Fibroblast of skin of scalp (primary cell): ENCODE measurements at regions not wholly inside any gene's neighbourhood (a gene's known extent, or its start where the extent isn't known, plus 50 kb on each side); places are given as distances from the start of the nearest gene placed in this dataset.

Experiments used
- DNase-seq: peaks from one replicate; pipeline ENCODE4 v3.0.0-alpha.2; 2013

DNA sequence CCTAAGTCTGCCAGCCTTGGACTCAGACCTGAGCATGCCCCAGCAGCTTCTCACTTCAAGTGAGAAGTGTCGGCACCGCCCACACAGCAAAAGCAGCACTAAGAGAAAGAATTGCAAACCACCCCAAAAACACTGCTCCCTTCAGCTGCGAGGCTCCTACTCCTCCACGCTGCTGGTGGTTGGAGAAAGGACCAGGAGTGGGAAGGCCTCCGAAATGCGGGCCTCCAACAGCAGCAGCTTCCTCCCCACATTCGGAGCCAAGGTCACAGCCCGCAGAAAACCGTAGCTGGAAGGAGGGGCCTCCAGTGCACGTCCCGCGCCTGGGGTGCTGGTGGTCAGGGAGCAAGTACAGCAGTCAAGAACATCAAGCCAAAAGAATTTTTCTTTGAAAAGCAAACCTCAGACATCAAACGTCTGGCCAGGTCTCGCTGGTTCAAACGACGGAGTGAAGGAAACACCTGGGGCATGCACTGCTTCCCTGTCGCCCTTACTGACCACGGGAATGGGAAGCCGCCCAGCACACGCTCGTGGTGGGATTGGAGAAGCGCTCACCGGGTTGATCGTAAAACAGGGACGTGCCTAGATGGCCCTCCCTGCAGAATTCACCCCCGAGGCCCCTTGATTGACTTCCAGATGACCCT is 185.6 kb upstream of the CST7 start:
- DNase-seq, result no peak

DNA sequence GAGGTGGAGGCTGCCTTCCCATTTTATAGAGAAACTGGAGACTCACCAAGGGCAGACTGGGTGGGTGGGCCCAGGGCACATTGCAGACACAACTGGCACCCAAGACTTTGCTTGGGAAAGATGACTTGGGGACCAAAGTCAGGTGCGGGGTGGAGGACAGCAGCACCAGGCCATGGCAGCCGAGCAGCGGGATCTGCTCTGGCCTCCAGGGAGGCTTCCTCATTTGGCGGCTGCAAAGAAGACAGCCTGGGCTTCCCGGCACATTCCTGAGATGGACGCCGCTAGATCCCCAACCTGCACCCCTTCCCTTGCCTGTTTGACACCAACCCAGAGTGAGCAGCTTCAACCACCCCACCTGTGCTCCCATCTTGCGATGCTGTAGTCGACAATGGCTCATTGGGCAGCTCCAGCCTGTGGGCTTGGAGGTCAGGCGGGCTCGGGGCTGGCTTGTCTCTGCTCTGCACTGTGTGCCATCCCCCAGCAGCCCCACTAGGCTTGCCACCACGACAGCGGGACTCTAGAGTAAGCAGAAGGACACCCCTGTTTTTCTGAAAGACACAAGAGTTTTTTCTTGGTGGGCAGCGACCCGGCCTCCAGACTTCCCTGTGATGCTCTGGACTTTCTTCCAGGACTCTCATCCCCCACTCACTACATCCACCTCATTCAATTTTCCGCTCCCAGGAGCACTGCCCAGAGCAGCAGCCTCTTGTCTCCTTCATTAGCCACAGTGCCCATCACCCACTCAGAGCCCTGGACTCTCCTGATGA is 184.9 kb upstream of the CST7 start:
- DNase-seq, result no peak

DNA sequence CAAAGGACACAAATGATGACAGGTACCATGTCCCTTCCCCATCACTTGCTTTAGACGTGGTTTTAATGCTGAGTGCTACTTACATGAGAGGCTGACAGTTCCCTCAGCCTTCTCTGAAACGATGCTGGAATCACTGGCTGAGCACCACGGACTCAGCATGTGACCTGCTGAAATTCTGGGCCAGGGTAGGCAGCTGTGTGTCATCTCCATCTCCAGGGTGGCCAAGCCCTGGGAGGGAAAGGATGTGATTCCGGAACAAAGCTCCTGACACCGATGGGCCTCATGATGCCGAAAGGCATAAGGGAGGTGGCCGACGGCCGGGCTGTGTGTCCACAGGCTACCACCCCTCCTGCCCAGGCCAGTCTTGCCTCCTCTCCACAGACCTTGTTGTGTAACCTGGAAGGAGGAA is 184.3 kb upstream of the CST7 start:
- DNase-seq, result no peak

GRCh38 chr20:24765316-24766142 is 183.5 kb upstream of the CST7 start:
- DNase-seq, result no peak

GRCh38 chr20:24766143-24766527 is 182.9 kb upstream of the CST7 start:
- DNase-seq, result no peak

- DNase-seq, result no peak
These were observed 182.0 kb upstream of the CST7 start for GRCh38 chr20:24766826-24767622.

DNA sequence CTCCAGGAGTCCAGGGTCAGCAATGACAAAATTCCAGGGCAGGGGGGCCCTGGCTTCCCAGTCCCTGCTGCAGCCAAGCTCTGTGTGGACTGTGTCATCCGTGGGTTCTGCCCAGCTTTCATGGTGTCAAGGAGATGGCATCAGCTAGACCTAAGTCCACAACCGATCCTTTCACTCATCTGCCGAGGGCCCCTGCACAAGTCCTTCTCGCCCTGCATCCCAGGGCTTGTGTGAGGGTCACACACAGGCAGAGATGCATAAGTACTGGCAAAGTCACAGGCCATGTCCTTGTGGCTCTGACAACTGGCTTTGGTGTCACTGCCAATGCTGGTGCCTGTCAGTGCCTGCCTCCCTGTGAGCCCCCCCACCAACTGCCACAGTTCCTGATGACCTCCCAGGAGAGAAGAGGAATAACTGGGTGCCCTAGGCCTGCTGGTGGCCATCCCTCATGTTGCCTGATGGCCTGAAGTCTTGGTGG is 181.4 kb upstream of the CST7 start:
- DNase-seq, result no peak

GRCh38 chr20:24768201-24768636 is 180.8 kb upstream of the CST7 start:
- peak; percentile 12 for DNase-seq

- DNase-seq, result no peak
These were observed 180.1 kb upstream of the CST7 start for GRCh38 chr20:24768713-24769601.

DNA sequence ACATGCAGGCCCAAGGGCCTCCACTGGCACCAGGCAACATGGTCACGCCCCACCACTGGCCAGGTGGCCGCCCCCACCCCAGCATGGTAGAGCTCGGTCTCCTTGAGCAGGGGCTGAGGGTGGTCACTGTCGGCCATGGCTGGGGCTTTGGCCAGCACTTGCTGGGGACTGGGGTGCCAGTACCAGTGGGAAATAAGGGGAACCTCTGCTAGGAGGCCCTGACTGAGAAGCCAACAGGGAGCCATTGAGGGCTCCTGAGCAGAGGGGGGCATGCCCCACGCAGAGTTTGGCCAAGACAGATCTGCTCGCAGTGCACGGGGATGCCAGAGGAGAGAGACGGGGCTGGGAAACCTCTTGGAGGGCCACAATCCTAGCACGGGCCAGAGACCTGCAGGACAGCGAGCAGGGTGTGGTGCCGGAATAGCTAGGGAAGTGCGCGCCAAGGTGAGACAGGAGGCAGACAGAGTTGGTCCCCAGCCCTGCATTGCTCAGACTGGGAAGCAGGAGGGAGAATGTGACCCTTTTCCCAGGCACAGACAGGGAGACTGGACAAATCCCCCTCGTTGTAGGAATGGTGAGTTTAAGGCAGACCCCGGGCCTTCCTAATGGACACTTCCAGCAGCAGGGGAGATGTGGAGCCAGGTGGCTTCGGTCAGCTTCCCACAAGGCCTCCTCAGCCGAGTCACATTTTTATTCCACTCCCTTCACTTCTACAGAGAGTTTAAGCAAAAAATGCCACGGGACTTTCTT is 179.0 kb upstream of the CST7 start:
- DNase-seq, result no peak

DNA sequence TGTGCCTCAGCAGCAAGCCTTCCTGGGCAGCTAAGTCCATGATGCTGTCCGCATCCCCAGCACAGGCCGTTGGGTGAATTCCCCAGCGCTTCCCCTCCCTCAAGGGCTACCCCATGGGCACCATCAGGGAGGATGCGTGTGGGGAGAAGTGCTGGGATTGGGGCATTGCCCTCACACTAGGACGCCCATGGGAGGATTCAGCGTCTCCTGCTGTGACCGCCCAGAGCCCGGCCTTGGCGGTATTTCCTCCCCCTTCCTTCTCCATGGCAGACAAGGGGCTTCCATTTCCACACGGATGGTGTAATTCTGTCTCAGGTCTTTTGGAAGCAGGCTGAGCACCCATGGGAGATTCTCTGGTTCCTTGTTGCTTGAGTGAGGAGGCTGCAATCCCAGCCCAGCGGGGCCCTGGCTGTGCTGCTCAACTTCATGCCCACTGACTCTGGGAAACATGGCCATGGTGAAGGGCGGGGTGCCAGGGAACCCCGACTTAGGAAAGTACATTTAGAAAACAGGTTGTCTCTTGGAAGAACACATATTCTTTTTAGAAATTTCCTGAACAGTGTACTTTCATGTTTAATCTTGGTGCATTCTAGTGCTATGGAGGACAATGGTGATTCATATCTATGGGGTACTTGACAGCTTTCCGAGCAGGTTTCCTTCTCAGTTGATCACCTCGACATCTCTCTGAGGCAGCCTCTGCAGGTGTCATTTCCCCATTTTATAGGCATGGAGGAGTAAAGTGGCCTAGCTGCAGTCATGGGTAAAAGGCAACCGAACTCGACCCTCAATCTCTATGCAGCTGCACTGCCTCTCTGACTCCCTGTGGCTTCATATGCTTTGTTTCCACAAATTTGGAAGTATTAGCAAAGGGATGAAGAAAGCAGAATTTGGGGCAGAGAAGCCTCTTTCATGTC is 178.2 kb upstream of the CST7 start:
- DNase-seq, result no peak

- no peak for DNase-seq
These were observed 177.5 kb upstream of the CST7 start for GRCh38 chr20:24771542-24772061.

DNA sequence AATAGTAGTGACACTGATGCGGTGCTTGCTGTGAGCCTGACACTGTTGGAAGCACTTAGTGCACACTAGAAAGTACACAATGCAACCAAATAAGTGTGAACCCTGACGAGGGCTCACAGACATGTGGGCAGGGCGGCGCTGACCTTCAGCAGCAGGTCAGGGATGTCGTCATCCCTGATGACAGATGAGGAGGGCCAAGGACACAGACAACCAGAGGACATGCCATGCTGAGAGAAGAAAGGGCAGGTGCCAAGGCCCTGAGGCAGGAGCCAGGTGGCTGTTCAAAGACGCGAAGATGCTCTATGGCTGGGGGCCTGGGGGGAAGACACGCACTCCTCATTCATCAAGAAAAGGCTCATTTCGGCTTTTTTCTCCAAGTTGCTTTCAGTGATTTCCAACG is 176.4 kb upstream of the CST7 start:
- DNase-seq, result no peak

DNA sequence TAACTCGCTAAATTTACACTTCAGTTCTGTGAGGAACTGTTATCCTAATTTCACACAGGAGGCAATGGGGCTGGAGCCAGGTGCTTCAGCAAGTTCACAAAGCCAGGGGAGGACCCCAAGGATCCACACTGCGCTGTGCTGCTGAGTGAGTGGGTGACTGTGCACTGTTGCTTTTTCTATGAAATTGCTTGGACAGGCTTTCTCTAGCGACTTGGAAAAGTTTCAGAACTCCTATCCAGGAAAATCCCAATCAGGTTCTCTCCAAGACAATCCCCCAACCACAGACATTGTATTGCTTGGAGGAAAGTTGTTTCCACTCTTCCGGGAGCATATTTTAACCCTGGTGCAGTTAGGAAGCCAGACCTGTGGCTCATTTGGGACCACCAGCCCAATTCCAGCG is 175.9 kb upstream of the CST7 start:
- peak; percentile 25 for DNase-seq

- peak; percentile 93 for DNase-seq
These were observed 175.3 kb upstream of the CST7 start for GRCh38 chr20:24773751-24774201.

GRCh38 chr20:24775966-24776365 is 173.1 kb upstream of the CST7 start:
- DNase-seq, result no peak

- DNase-seq, result no peak
These were observed 172.3 kb upstream of the CST7 start for GRCh38 chr20:24776755-24777271.

DNA sequence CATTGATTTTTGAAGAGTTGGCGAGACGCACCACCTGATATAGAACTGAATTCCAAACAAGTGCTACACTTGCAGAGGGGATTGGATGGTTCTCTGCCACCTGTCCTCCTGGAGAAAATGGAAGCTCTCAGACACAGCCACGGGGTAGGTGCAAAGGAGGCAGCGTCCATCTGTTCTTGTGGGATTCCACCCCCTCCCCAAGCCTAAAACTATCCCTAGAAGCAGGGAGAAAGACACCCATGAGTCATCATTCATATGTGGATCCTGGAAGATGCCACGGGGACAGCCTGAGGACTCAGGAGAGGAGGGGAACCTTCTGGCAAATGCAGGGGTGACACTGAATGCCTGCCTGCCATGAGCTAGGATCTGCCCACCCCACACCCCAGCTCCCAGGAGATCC is 171.3 kb upstream of the CST7 start:
- peak; percentile 15 for DNase-seq

- no peak for DNase-seq
These were observed 170.5 kb upstream of the CST7 start for GRCh38 chr20:24778585-24779031.
